PC-9 (cell line): ENCODE measurements at regions not wholly inside any gene's neighbourhood (a gene's known extent, or its start where the extent isn't known, plus 50 kb on each side); places are given as distances from the start of the nearest gene placed in this dataset.

Source experiments
- BruUV-seq: library from RNA; stranded (reverse); fragments of 400-500 nt; replicated peaks from 2 replicates; lab custom pipeline; 2021; lab: Mats Ljungman, UMichigan
- CTCF ChIA-PET: fragments of 300-600 bp; sonication (Branson Sonifier 250); formaldehyde crosslinking; loops from one replicate; lab custom pipeline; 2022; ENCODE audit warnings: antibody characterized with exemption; lab: Charles Lee
- POLR2A ChIA-PET: fragments of 300-600 bp; sonication (Branson Sonifier 250); formaldehyde crosslinking; loops from one replicate; lab custom pipeline; 2022; ENCODE audit warnings: antibody characterized with exemption; ENCODE audit not compliant: unreplicated experiment; lab: Charles Lee
- DNase-seq, 2 experiments: peaks; one replicate each; pipeline versions ENCODE4 v3.0.0 to v3.0.0-alpha.2; 2015 to 2022; ENCODE audit warnings: mixed read lengths in 1 of 2
- H2AFZ ChIP-seq: fragments of 200-600 bp; sonication (generic); 2 replicates; pipeline ENCODE4 v1.8.1; 2017; ENCODE audit warnings: antibody characterized with exemption
- H3F3A ChIP-seq: fragments of 200-600 bp; sonication (generic); 2 replicates; pipeline ENCODE4 v1.8.1; 2017; ENCODE audit warnings: antibody characterized with exemption, mild to moderate bottlenecking, low read depth; ENCODE audit not compliant: insufficient read depth
- H3K27ac ChIP-seq: fragments of 200-600 bp; sonication (generic); 2 replicates; pipeline ENCODE4 v1.6.1; 2016; ENCODE audit warnings: mixed run types
- H3K27me3 ChIP-seq: fragments of 200-600 bp; sonication (generic); 2 replicates; pipeline ENCODE4 v1.6.1; 2016; ENCODE audit warnings: low read depth, mixed run types; ENCODE audit not compliant: insufficient read depth
- H3K36me3 ChIP-seq: fragments of 200-600 bp; sonication (generic); 2 replicates; pipeline ENCODE4 v1.6.1; 2016; ENCODE audit warnings: low read depth, mixed run types
- H3K4me1 ChIP-seq: fragments of 200-600 bp; sonication (generic); replicated peaks from 2 replicates; pipeline ENCODE4 v1.6.1; 2016; ENCODE audit warnings: mixed run types; ENCODE audit not compliant: insufficient read depth
- H3K4me2 ChIP-seq: fragments of 200-600 bp; sonication (generic); 2 replicates; pipeline ENCODE4 v1.6.1; 2017; ENCODE audit warnings: mixed run types
- H3K4me3 ChIP-seq: fragments of 200-600 bp; sonication (generic); 2 replicates; pipeline ENCODE4 v1.6.1; 2016; ENCODE audit warnings: mixed run types
- H3K79me2 ChIP-seq: fragments of 200-600 bp; sonication (generic); 2 replicates; pipeline ENCODE4 v1.6.1; 2017; ENCODE audit warnings: low read depth, mixed run types
- H3K9me2 ChIP-seq: fragments of 200-600 bp; sonication (generic); 2 replicates; pipeline ENCODE4 v1.8.1; 2017; ENCODE audit warnings: mild to moderate bottlenecking; ENCODE audit not compliant: insufficient read depth
- H3K9me3 ChIP-seq: fragments of 200-600 bp; sonication (generic); 2 replicates; pipeline ENCODE4 v1.8.1; 2016; ENCODE audit warnings: low read depth; ENCODE audit not compliant: insufficient read depth
- H4K20me1 ChIP-seq: fragments of 200-600 bp; sonication (generic); 2 replicates; pipeline ENCODE4 v1.8.1; 2017; ENCODE audit not compliant: insufficient read depth
- EZH2 ChIP-seq: fragments of 200-600 bp; sonication (generic); IDR thresholded peaks from 2 replicates; pipeline ENCODE4 v1.8.0; 2017; ENCODE audit warnings: antibody characterized with exemption, low read depth
- intact Hi-C: fragments of 100-400 bp; cut with micrococcal nuclease; formaldehyde crosslinking; loops from one replicate; pipeline ENCODE4 v1.10.0; 2022; ENCODE audit not compliant: unreplicated experiment
- TF ChIP-seq, protein P1 (sequence below): fragments of 200-600 bp; sonication (generic); conservative IDR thresholded peaks from 2 replicates; pipeline ENCODE4 v1.6.1; 2017; ENCODE audit warnings: mixed run types, antibody characterized with exemption, mild to moderate bottlenecking, moderate library complexity

DNA sequence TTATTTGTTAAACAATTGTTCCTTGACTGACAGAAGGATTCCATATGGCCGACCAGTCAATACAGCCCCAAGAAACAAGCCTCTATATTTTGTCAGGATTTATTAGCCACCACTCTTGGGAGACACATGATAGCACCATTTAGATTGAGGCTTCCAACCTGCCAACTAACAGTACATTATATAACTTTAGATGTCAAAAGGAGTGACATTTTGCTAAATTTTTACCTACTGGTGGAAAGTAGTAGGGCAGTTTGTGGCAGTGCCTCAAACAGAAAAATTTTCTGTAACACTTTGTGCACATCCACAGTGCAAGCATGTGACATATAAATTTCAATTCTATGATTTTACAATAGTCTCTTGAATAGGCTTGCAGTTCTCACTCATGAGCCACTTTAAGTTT lies 464.0 kb downstream of the TRIB2 start:
- H3K27ac ChIP-seq, result no peak overlapping the region
- intact Hi-C loops, result no loop called here
- no peak for TF ChIP-seq EZH2
- TF ChIP-seq, protein P1, sequence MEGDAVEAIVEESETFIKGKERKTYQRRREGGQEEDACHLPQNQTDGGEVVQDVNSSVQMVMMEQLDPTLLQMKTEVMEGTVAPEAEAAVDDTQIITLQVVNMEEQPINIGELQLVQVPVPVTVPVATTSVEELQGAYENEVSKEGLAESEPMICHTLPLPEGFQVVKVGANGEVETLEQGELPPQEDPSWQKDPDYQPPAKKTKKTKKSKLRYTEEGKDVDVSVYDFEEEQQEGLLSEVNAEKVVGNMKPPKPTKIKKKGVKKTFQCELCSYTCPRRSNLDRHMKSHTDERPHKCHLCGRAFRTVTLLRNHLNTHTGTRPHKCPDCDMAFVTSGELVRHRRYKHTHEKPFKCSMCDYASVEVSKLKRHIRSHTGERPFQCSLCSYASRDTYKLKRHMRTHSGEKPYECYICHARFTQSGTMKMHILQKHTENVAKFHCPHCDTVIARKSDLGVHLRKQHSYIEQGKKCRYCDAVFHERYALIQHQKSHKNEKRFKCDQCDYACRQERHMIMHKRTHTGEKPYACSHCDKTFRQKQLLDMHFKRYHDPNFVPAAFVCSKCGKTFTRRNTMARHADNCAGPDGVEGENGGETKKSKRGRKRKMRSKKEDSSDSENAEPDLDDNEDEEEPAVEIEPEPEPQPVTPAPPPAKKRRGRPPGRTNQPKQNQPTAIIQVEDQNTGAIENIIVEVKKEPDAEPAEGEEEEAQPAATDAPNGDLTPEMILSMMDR, result no peak
- no TSS peak for BruUV-seq
- no peaks in the 10 kb centered on the region for H3K79me2 ChIP-seq
- no peaks in the 10 kb centered on the region for H3K4me1 ChIP-seq
- ChIA-PET CTCF (no interaction called here), POLR2A (no interaction called here)
- H3F3A ChIP-seq, result no peaks in the 10 kb centered on the region
- 0 out of 2 replicates have a peak overlapping the region, but pooled peaks have one; percentile 20 for H2AFZ ChIP-seq
- no peaks in the 10 kb centered on the region for H3K9me2 ChIP-seq
- no peak overlapping the region for H3K4me3 ChIP-seq
- no peaks in the 10 kb centered on the region for H3K9me3 ChIP-seq
- no peaks in the 10 kb centered on the region for H3K27me3 ChIP-seq
- H4K20me1 ChIP-seq, result no peaks in the 10 kb centered on the region
- no peak overlapping the region for H3K4me2 ChIP-seq
- H3K36me3 ChIP-seq, result no peaks in the 10 kb centered on the region
- DNase-seq, result no peak

DNA sequence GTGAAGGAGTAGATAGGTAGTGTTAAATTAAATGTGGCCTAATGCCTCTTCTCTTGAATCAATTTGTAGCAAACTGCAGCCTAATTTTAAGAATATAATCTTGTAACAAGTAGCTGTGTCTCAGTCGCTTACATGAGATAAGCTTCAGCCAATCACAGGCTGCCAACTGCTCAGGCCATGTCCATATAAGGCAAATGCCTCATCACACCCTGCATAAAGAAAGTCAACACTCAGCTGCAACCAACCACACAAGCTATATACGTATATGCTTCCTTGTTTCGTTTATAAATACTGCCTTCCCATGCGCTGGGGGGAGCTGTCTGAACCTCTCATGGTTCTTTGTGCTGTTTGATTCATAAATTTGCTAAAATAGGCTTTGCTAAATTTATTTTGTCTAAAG lies 476.3 kb downstream of the TRIB2 start:
- Histone ChIP-seq H3K79me2 (no peaks in the 10 kb centered on the region), H3F3A (no peaks in the 10 kb centered on the region), H3K4me2 (no peak overlapping the region), H2AFZ (no peak overlapping the region), H3K9me2 (no peaks in the 10 kb centered on the region; the same call in 1 of the 2 replicates), H3K4me1 (no peaks in the 10 kb centered on the region), H3K4me3 (no peak overlapping the region), H3K9me3 (no peaks in the 10 kb centered on the region), H3K27me3 (no peaks in the 10 kb centered on the region), H3K27ac (no peak overlapping the region), H3K36me3 (no peaks in the 10 kb centered on the region), H4K20me1 (no peaks in the 10 kb centered on the region; the same call in 1 of the 2 replicates)
- BruUV-seq, result no TSS peak
- peak in 1 of 2 experiments; percentile 41 for DNase-seq
- TF ChIP-seq, protein P1, result no peak
- no peak for TF ChIP-seq EZH2
- POLR2A ChIA-PET, result no interaction called here
- CTCF ChIA-PET, result no interaction called here
- intact Hi-C loops, result no loop called here

DNA sequence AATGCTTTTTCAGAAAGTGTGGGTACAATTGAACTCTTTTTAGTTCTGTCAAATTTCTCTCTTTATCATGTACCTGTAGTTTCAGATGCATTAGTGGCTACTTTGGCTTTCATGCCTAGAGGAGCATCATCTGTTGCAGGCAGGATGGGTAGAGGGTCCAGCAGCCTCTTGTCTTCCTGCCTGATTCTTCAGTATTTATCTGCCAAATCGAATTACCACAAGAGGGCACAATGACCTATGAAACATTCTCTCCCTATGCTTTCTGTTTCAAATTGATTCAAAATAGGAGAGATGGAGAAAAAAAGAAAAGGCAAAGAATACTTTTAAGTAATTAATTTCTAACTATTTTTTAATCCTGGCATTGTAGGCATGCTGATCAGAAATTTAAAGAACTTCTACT lies 477.2 kb downstream of the TRIB2 start:
- no peak for DNase-seq
- H3K4me2 ChIP-seq, result no peak overlapping the region
- BruUV-seq, result no TSS peak
- H3K4me1 ChIP-seq, result no peaks in the 10 kb centered on the region
- H2AFZ ChIP-seq, result no peak overlapping the region
- POLR2A ChIA-PET, result no interaction called here
- no peaks in the 10 kb centered on the region for H3K27me3 ChIP-seq
- CTCF ChIA-PET, result no interaction called here
- no peaks in the 10 kb centered on the region for H3K79me2 ChIP-seq
- H3K27ac ChIP-seq, result no peak overlapping the region
- H3K9me3 ChIP-seq, result no peaks in the 10 kb centered on the region
- no peaks in the 10 kb centered on the region for H3K36me3 ChIP-seq
- no peaks in the 10 kb centered on the region; the same call in 1 of the 2 replicates for H3K9me2 ChIP-seq
- no peaks in the 10 kb centered on the region; the same call in 1 of the 2 replicates for H4K20me1 ChIP-seq
- TF ChIP-seq, protein P1, result peak; percentile 69
- no peak for TF ChIP-seq EZH2
- H3K4me3 ChIP-seq, result no peak overlapping the region
- intact Hi-C loops, result no loop called here
- H3F3A ChIP-seq, result no peaks in the 10 kb centered on the region
